NCI-H748 treated with DMSO at 0.1 percent for 48 hours (cell line): ENCODE measurements at regions not wholly inside any gene's neighbourhood (a gene's known extent, or its start where the extent isn't known, plus 50 kb on each side); places are given as distances from the start of the nearest gene placed in this dataset.
"Not testable (repeated sequence)": the region's sequence is repeated elsewhere in the genome, so short reads cannot be mapped to it uniquely, and the experiment has no call there.

ENCODE experiments used
- DNase-seq: peaks from one replicate; lab custom pipeline; 2025; lab: John Stamatoyannopoulos, UW

GRCh38 chr10:7108141-7108540 is 302.7 kb downstream of the SFMBT2 start:
- DNase-seq = no peak

GRCh38 chr10:7107285-7107684 is 303.5 kb downstream of the SFMBT2 start:
- no peak for DNase-seq

- not testable (repeated sequence) for DNase-seq
Measured at GRCh38 chr10:7104379-7104778, 306.5 kb downstream of the SFMBT2 start.

GRCh38 chr10:7102557-7103349 is 308.1 kb downstream of the SFMBT2 start:
- DNase-seq = no peak

GRCh38 chr10:7102084-7102483 is 308.8 kb downstream of the SFMBT2 start:
- no peak for DNase-seq

- no peak for DNase-seq
Measured at GRCh38 chr10:7101451-7101850, 309.4 kb downstream of the SFMBT2 start.

- DNase-seq = no peak
Measured at GRCh38 chr10:7100032-7100702, 310.7 kb downstream of the SFMBT2 start.

- no peak for DNase-seq
Measured at GRCh38 chr10:7098160-7098762, 312.6 kb downstream of the SFMBT2 start.

- no peak for DNase-seq
Measured at GRCh38 chr10:7094781-7095180, 316.1 kb downstream of the SFMBT2 start.

- DNase-seq = no peak
Measured at GRCh38 chr10:7093368-7093767, 317.5 kb downstream of the SFMBT2 start.

- DNase-seq = no peak
Measured at GRCh38 chr10:7092603-7093002, 318.2 kb downstream of the SFMBT2 start.

- no peak for DNase-seq
Measured at GRCh38 chr10:7090529-7090928, 320.3 kb downstream of the SFMBT2 start.

GRCh38 chr10:7085913-7086589 is 324.8 kb downstream of the SFMBT2 start:
- no peak for DNase-seq

- peak; percentile 17 for DNase-seq
Measured at GRCh38 chr10:7085147-7085912, 325.5 kb downstream of the SFMBT2 start.

GRCh38 chr10:7084280-7085005 is 326.4 kb downstream of the SFMBT2 start:
- DNase-seq = no peak

GRCh38 chr10:7082967-7083366 is 327.9 kb downstream of the SFMBT2 start:
- DNase-seq = no peak

GRCh38 chr10:7077880-7078279 is 333.0 kb downstream of the SFMBT2 start:
- no peak for DNase-seq

GRCh38 chr10:7075851-7076250 is 335.0 kb downstream of the SFMBT2 start:
- no peak for DNase-seq

- DNase-seq = no peak
Measured at GRCh38 chr10:7075110-7075509, 335.7 kb downstream of the SFMBT2 start.

GRCh38 chr10:7071421-7071820 is 339.4 kb downstream of the SFMBT2 start:
- DNase-seq = no peak

GRCh38 chr10:7070950-7071349 is 339.9 kb downstream of the SFMBT2 start:
- DNase-seq = no peak
